GM19023 (cell line): ENCODE measurements at regions not wholly inside any gene's neighbourhood (a gene's known extent, or its start where the extent isn't known, plus 50 kb on each side); places are given as distances from the start of the nearest gene placed in this dataset.
A peak's percentile ranks its signal among the peaks of the same experiment; 100 is the strongest.
"Not testable (repeated sequence)": the region's sequence is repeated elsewhere in the genome, so short reads cannot be mapped to it uniquely, and the experiment has no call there.

Experiments used
- ATAC-seq: cut with Tn5 transposase; IDR thresholded peaks from one replicate; pipeline ENCODE4 v1.9.1; 2021; ENCODE audit warnings: mild to moderate bottlenecking, moderate library complexity; ENCODE audit not compliant: unreplicated experiment

GRCh38 chr1:190665045-190665444 is 187.4 kb upstream of the BRINP3 start:
- no peak for ATAC-seq

- ATAC-seq = no peak
Observed at GRCh38 chr1:190667914-190668313, 190.2 kb upstream of the BRINP3 start.

GRCh38 chr1:190679044-190679443 is 201.4 kb upstream of the BRINP3 start:
- ATAC-seq = no peak

GRCh38 chr1:190679454-190679853 is 201.8 kb upstream of the BRINP3 start:
- ATAC-seq = no peak

GRCh38 chr1:190679983-190680382 is 202.3 kb upstream of the BRINP3 start:
- ATAC-seq = no peak

GRCh38 chr1:190685676-190686075 is 208.0 kb upstream of the BRINP3 start:
- ATAC-seq = no peak

GRCh38 chr1:190688096-190688495 is 210.4 kb upstream of the BRINP3 start:
- ATAC-seq = no peak

- not testable (repeated sequence) for ATAC-seq
Observed at GRCh38 chr1:190698488-190698887, 220.8 kb upstream of the BRINP3 start.

- no peak for ATAC-seq
Observed at GRCh38 chr1:190699165-190699564, 221.5 kb upstream of the BRINP3 start.

GRCh38 chr1:190708418-190709057 is 230.9 kb upstream of the BRINP3 start:
- ATAC-seq = no peak

GRCh38 chr1:190711069-190711468 is 233.4 kb upstream of the BRINP3 start:
- no peak for ATAC-seq

- ATAC-seq = no peak
Observed at GRCh38 chr1:190717055-190717454, 239.4 kb upstream of the BRINP3 start.

- no peak for ATAC-seq
Observed at GRCh38 chr1:190736971-190737590, 259.4 kb upstream of the BRINP3 start.

- ATAC-seq = no peak
Observed at GRCh38 chr1:190738317-190738716, 260.7 kb upstream of the BRINP3 start.

GRCh38 chr1:190739926-190740325 is 262.3 kb upstream of the BRINP3 start:
- no peak for ATAC-seq

- ATAC-seq = no peak
Observed at GRCh38 chr1:190747704-190748103, 270.0 kb upstream of the BRINP3 start.

- no peak for ATAC-seq
Observed at GRCh38 chr1:190752131-190752530, 274.5 kb upstream of the BRINP3 start.

GRCh38 chr1:190754666-190755065 is 277.0 kb upstream of the BRINP3 start:
- ATAC-seq = no peak

GRCh38 chr1:190759807-190760206 is 282.1 kb upstream of the BRINP3 start:
- peak; percentile 95 for ATAC-seq

- ATAC-seq = no peak
Observed at GRCh38 chr1:190762325-190762724, 284.7 kb upstream of the BRINP3 start.

GRCh38 chr1:190792873-190793272 is 315.2 kb upstream of the BRINP3 start:
- no peak for ATAC-seq

- ATAC-seq = no peak
Observed at GRCh38 chr1:190807629-190808028, 330.0 kb upstream of the BRINP3 start.

GRCh38 chr1:190808035-190808434 is 330.4 kb upstream of the BRINP3 start:
- no peak for ATAC-seq
